ENCODE measurements at regions not wholly inside any gene's neighbourhood (a gene's known extent, or its start where the extent isn't known, plus 50 kb on each side); places are given as distances from the start of the nearest gene placed in this dataset.

- H3K36me3 ChIP-seq, result no peaks in the 10 kb centered on the region
- H3K4me3 ChIP-seq, result no peak overlapping the region
- TF ChIP-seq CTCF (IDR thresholded peaks at IDR 0.05), result no peak
- no peak overlapping the region for H3K27ac ChIP-seq
- no peak overlapping the region for H3K9ac ChIP-seq (ENCODE audit: low read depth in 2 of 2, low read length in 2 of 2)
- no peaks in the 10 kb centered on the region for H3K27me3 ChIP-seq
- no peak for DNase-seq
- intact Hi-C loops (cut with DNase I), result no loop called here
- H3K9me3 ChIP-seq, result no peaks in the 10 kb centered on the region
- no peaks in the 10 kb centered on the region for H3K4me1 ChIP-seq
Observed at GRCh38 chr2:2763351-2764000, 432.4 kb upstream of the MYT1L start.

GRCh38 chr2:2762913-2763312 is 431.8 kb upstream of the MYT1L start:
- H3K27ac ChIP-seq, result no peak overlapping the region
- intact Hi-C loops (cut with DNase I), result no loop called here
- H3K9ac ChIP-seq (ENCODE audit: low read depth in 2 of 2, low read length in 2 of 2), result no peak overlapping the region
- TF ChIP-seq CTCF (IDR thresholded peaks at IDR 0.05), result no peak
- no peaks in the 10 kb centered on the region for H3K4me1 ChIP-seq
- no peaks in the 10 kb centered on the region for H3K27me3 ChIP-seq
- H3K9me3 ChIP-seq, result no peaks in the 10 kb centered on the region
- DNase-seq, result no peak
- H3K36me3 ChIP-seq, result no peaks in the 10 kb centered on the region
- H3K4me3 ChIP-seq, result no peak overlapping the region

GRCh38 chr2:2762166-2762908 is 431.3 kb upstream of the MYT1L start:
- Histone ChIP-seq H3K27me3 (no peaks in the 10 kb centered on the region), H3K27ac (no peak overlapping the region), H3K4me3 (no peak overlapping the region), H3K9me3 (no peaks in the 10 kb centered on the region), H3K4me1 (no peaks in the 10 kb centered on the region), H3K9ac (ENCODE audit: low read depth in 2 of 2, low read length in 2 of 2) (no peak overlapping the region), H3K36me3 (no peaks in the 10 kb centered on the region)
- DNase-seq, result no peak
- intact Hi-C loops (cut with DNase I), result no loop called here
- no peak for TF ChIP-seq CTCF (IDR thresholded peaks at IDR 0.05)

- Histone ChIP-seq H3K4me1 (no peaks in the 10 kb centered on the region), H3K4me3 (no peak overlapping the region), H3K27ac (no peak overlapping the region), H3K36me3 (no peaks in the 10 kb centered on the region), H3K27me3 (no peaks in the 10 kb centered on the region), H3K9ac (ENCODE audit: low read depth in 2 of 2, low read length in 2 of 2) (no peak overlapping the region), H3K9me3 (no peaks in the 10 kb centered on the region)
- DNase-seq, result no peak
- no peak for TF ChIP-seq CTCF (IDR thresholded peaks at IDR 0.05)
- intact Hi-C loops (cut with DNase I), result no loop called here
Observed at GRCh38 chr2:2758793-2759367, 427.8 kb upstream of the MYT1L start.

GRCh38 chr2:2757764-2758163 is 426.7 kb upstream of the MYT1L start:
- no peak for DNase-seq

More at GRCh38 chr2:2757764-2758163, 426.7 kb upstream of the MYT1L start:
- no peak overlapping the region for H3K27ac ChIP-seq
- H3K27me3 ChIP-seq, result no peaks in the 10 kb centered on the region
- no peak overlapping the region for H3K9ac ChIP-seq (ENCODE audit: low read depth in 2 of 2, low read length in 2 of 2)
- no peaks in the 10 kb centered on the region for H3K36me3 ChIP-seq
- H3K4me1 ChIP-seq, result no peaks in the 10 kb centered on the region
- no peak overlapping the region for H3K4me3 ChIP-seq
- intact Hi-C loops (cut with DNase I), result no loop called here
- H3K9me3 ChIP-seq, result no peaks in the 10 kb centered on the region
- TF ChIP-seq CTCF (IDR thresholded peaks at IDR 0.05), result no peak

Data from colonic mucosa (tissue), 4 donors.